A673 (cell line): ENCODE measurements at regions not wholly inside any gene's neighbourhood (a gene's known extent, or its start where the extent isn't known, plus 50 kb on each side); places are given as distances from the start of the nearest gene placed in this dataset.

Source experiments
- EZH2 ChIP-seq: fragments of 200-600 bp; sonication (generic); IDR thresholded peaks from 2 replicates; pipeline ENCODE4 v1.6.1; 2017; ENCODE audit warnings: borderline replicate concordance, low read depth, mild to moderate bottlenecking, mixed read lengths, antibody characterized with exemption, low read length; ENCODE audit not compliant: poor library complexity, severe bottlenecking
- TF ChIP-seq, protein P1 (sequence below): fragments of 300-800, 200-600 bp; sonication (generic); conservative IDR thresholded peaks from 2 replicates; pipeline ENCODE4 v1.5.1; 2017; ENCODE audit warnings: low read depth, mild to moderate bottlenecking, antibody characterized with exemption, low read length, moderate library complexity, mixed read lengths

DNA sequence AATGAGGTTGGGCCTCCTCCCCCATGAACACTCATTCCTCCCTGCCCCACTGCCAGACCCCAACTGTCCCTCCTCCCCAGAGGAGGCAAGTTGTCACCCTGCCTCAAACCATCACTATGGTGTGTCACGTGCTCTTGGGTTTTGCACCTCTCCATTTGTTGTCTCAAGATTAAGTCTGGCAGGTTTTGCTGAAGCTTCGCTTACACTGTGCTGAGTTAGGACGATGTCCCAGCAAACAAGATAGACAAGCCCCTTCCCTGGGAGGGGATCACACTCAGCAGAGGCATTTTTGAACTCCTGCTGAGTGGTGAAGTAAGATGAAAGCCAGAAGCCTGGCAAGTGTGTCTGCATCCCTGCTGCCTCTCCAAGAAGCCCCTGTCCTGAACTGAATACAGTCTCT, 78.3 kb downstream of the CBLN1 start:
- TF ChIP-seq, protein P1, sequence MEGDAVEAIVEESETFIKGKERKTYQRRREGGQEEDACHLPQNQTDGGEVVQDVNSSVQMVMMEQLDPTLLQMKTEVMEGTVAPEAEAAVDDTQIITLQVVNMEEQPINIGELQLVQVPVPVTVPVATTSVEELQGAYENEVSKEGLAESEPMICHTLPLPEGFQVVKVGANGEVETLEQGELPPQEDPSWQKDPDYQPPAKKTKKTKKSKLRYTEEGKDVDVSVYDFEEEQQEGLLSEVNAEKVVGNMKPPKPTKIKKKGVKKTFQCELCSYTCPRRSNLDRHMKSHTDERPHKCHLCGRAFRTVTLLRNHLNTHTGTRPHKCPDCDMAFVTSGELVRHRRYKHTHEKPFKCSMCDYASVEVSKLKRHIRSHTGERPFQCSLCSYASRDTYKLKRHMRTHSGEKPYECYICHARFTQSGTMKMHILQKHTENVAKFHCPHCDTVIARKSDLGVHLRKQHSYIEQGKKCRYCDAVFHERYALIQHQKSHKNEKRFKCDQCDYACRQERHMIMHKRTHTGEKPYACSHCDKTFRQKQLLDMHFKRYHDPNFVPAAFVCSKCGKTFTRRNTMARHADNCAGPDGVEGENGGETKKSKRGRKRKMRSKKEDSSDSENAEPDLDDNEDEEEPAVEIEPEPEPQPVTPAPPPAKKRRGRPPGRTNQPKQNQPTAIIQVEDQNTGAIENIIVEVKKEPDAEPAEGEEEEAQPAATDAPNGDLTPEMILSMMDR = no peak
- TF ChIP-seq EZH2 = no peak
